ENCODE measurements at regions not wholly inside any gene's neighbourhood (a gene's known extent, or its start where the extent isn't known, plus 50 kb on each side); places are given as distances from the start of the nearest gene placed in this dataset.

DNA sequence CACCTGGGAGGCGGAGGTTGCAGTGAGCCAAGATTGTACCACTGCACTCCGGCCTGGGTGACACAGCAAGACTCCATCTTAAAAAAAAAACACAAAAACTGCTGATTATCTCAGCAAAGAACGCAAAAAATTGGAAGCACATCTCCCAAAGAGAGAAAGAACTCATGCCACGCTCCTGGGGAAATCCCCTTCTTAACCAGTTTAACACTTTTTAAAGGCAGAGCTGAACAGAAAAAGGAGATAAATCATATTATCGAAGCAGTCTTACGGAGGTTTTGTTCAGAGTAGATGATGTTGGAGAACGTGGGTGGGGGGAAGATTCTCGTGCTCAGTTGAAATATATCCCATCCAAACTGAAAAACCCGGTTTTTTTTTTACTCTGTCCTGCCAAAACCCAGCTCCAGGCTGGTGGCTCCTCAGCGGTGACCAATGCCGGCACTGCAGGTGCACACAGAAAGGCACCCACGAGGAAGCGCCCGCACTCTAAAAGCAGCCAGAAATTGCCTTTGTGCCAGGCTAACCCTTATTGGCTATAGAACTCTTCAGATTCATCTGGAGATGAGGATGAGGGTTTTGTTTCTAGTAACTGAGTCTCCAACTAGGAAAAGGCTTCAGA is 100.2 kb upstream of the PARP11 start:
- Histone ChIP-seq H2AFZ (peak overlapping the region; percentile 62), H3K27me3 (ENCODE audit: control insufficient read depth, insufficient read depth, low read length) (no peaks in the 10 kb centered on the region), H3K4me3 (ENCODE audit: low read depth, low read length) (peak overlapping the region; percentile 28), H3K9ac (no peak overlapping the region), H3K79me2 (no peaks in the 10 kb centered on the region), H3K4me2 (ENCODE audit: low read length) (peak overlapping the region; percentile 57), H3K4me1 (peaks cover 28% of the 10 kb centered on the region), H3K36me3 (ENCODE audit: control insufficient read depth, insufficient read depth, low read length) (no peaks in the 10 kb centered on the region), H3K9me3 (ENCODE audit: control insufficient read depth, low read length) (no peaks in the 10 kb centered on the region), H3K27ac (peak overlapping the region; percentile 91)
- TF ChIP-seq, protein P1, sequence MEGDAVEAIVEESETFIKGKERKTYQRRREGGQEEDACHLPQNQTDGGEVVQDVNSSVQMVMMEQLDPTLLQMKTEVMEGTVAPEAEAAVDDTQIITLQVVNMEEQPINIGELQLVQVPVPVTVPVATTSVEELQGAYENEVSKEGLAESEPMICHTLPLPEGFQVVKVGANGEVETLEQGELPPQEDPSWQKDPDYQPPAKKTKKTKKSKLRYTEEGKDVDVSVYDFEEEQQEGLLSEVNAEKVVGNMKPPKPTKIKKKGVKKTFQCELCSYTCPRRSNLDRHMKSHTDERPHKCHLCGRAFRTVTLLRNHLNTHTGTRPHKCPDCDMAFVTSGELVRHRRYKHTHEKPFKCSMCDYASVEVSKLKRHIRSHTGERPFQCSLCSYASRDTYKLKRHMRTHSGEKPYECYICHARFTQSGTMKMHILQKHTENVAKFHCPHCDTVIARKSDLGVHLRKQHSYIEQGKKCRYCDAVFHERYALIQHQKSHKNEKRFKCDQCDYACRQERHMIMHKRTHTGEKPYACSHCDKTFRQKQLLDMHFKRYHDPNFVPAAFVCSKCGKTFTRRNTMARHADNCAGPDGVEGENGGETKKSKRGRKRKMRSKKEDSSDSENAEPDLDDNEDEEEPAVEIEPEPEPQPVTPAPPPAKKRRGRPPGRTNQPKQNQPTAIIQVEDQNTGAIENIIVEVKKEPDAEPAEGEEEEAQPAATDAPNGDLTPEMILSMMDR (IDR thresholded peaks at IDR 0.05), result no peak

DNA sequence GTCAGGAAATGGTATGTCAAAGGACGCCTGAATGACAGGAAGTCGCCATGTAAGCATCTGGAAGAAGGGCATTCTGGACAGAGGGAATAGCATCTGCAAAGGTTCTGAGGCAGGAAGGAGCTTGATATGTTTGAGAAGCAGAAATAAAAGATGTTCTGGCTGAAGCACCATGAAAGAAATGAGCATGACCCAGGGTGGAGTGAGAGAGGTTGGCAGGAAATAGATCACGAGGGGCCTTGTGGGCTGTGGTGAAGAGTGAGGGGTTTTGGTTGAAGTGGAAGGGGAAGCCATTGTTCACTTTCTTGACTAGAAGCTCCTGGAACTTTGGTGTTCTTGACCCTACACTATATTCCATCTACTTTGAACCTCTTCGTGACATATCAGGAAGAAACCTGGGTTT is 99.4 kb upstream of the PARP11 start:
- no peak overlapping the region for H3K9ac ChIP-seq
- TF ChIP-seq, protein P1 (IDR thresholded peaks at IDR 0.05), result no peak
- H3K9me3 ChIP-seq (ENCODE audit: control insufficient read depth, low read length), result no peaks in the 10 kb centered on the region
- no peak overlapping the region for H2AFZ ChIP-seq
- H3K36me3 ChIP-seq (ENCODE audit: control insufficient read depth, insufficient read depth, low read length), result no peaks in the 10 kb centered on the region
- peak overlapping the region; percentile 91 for H3K27ac ChIP-seq
- no peaks in the 10 kb centered on the region for H3K27me3 ChIP-seq (ENCODE audit: control insufficient read depth, insufficient read depth, low read length)
- no peak overlapping the region for H3K4me2 ChIP-seq (ENCODE audit: low read length)
- H3K4me3 ChIP-seq (ENCODE audit: low read depth, low read length), result no peak overlapping the region
- H3K4me1 ChIP-seq, result peaks cover 28% of the 10 kb centered on the region
- H3K79me2 ChIP-seq, result no peaks in the 10 kb centered on the region

DNA sequence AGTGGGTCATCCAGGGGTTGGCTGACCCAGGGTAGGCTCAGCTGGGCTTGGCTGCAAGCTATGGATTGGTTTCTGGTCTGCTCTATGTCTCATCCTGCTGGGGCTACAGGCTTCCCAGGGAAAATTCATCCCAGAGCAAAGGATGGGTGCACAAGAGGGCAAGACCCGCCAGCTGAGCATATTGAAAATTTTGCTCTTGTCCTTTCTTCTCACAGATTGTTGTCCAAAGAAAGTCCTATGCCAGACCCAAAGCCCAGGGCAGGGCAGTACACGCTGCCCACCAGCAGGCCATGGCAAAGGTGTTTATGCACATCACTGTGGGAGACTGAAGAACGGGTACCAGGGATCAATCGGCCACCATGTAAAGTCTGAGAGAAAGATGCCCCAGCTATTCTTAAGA is 95.3 kb upstream of the PARP11 start:
- Histone ChIP-seq H3K36me3 (ENCODE audit: control insufficient read depth, insufficient read depth, low read length) (no peaks in the 10 kb centered on the region), H3K27ac (no peak overlapping the region), H2AFZ (no peak overlapping the region), H3K4me2 (ENCODE audit: low read length) (no peak overlapping the region), H3K27me3 (ENCODE audit: control insufficient read depth, insufficient read depth, low read length) (no peaks in the 10 kb centered on the region), H3K79me2 (no peaks in the 10 kb centered on the region), H3K9ac (no peak overlapping the region), H3K4me3 (ENCODE audit: low read depth, low read length) (no peak overlapping the region), H3K4me1 (peaks cover 10% of the 10 kb centered on the region), H3K9me3 (ENCODE audit: control insufficient read depth, low read length) (no peaks in the 10 kb centered on the region)
- TF ChIP-seq, protein P1 (IDR thresholded peaks at IDR 0.05), result no peak

DNA sequence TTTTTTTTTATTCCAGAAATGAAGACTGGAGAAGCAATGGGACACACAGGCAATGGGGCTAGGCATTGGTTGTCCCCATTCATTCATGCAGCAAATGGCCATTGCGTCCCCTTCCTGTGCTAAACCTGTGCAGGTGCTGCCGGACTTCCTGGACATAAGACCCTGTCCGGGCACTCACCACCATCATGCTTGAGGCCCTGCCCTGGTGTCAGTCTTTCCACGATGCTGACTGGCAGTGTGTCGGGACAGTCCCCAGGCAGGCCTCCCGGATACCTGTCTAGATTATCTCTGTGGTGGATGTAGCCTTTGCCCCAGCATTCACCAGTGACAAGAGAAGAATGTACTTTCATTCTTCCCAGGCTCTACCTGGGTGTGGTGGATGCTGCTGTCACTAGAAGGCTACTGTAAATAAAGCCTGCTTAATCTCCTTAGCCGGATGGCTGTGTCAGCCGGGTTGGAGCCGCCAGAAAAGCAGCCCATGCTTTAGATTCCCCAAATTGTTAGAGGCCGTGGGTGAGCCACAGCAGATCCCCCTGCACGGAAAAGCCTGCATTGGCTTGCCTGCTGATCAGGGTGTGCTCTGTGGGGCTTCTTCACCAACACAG is 94.5 kb upstream of the PARP11 start:
- H3K4me3 ChIP-seq (ENCODE audit: low read depth, low read length), result no peak overlapping the region
- no peaks in the 10 kb centered on the region for H3K27me3 ChIP-seq (ENCODE audit: control insufficient read depth, insufficient read depth, low read length)
- H3K79me2 ChIP-seq, result no peaks in the 10 kb centered on the region
- TF ChIP-seq, protein P1 (IDR thresholded peaks at IDR 0.05), result no peak
- no peak overlapping the region for H3K27ac ChIP-seq
- peak overlapping the region; percentile 69 for H2AFZ ChIP-seq
- H3K9ac ChIP-seq, result no peak overlapping the region
- H3K36me3 ChIP-seq (ENCODE audit: control insufficient read depth, insufficient read depth, low read length), result no peaks in the 10 kb centered on the region
- no peaks in the 10 kb centered on the region for H3K9me3 ChIP-seq (ENCODE audit: control insufficient read depth, low read length)
- H3K4me2 ChIP-seq (ENCODE audit: low read length), result no peak overlapping the region
- peaks cover 13% of the 10 kb centered on the region for H3K4me1 ChIP-seq

DNA sequence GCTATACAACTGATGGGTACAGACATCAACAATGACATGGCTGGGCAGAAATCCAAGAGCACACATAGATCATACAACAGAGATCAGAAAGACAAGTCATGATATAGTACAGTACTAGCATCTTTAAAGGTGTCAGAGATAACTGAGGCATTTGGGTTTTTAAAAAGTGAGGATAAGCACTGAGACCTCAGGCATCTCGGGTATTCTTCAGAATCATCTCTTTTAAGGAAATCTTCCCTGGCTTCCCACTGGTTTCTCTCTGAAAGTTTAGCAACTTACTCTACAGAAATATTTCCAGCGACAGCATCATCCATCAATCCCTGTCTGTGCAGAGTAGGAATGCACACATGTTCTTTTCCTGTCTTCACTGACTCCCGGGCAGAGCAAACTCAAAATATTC is 93.2 kb upstream of the PARP11 start:
- H3K36me3 ChIP-seq (ENCODE audit: control insufficient read depth, insufficient read depth, low read length), result no peaks in the 10 kb centered on the region
- no peaks in the 10 kb centered on the region for H3K27me3 ChIP-seq (ENCODE audit: control insufficient read depth, insufficient read depth, low read length)
- no peak overlapping the region for H3K27ac ChIP-seq
- no peak overlapping the region for H3K4me2 ChIP-seq (ENCODE audit: low read length)
- no peak overlapping the region for H2AFZ ChIP-seq
- no peak overlapping the region for H3K4me3 ChIP-seq (ENCODE audit: low read depth, low read length)
- H3K79me2 ChIP-seq, result no peaks in the 10 kb centered on the region
- peaks cover 26% of the 10 kb centered on the region for H3K4me1 ChIP-seq
- no peak overlapping the region for H3K9ac ChIP-seq
- H3K9me3 ChIP-seq (ENCODE audit: control insufficient read depth, low read length), result no peaks in the 10 kb centered on the region
- TF ChIP-seq, protein P1 (IDR thresholded peaks at IDR 0.05), result no peak

All from parathyroid adenoma (tissue), 2 donors.